Progenitor cell of endocrine pancreas (in vitro differentiated cells): ENCODE measurements at regions not wholly inside any gene's neighbourhood (a gene's known extent, or its start where the extent isn't known, plus 50 kb on each side); places are given as distances from the start of the nearest gene placed in this dataset.
A peak's percentile ranks its signal among the peaks of the same experiment; 100 is the strongest.
"Not testable (repeated sequence)": the region's sequence is repeated elsewhere in the genome, so short reads cannot be mapped to it uniquely, and the experiment has no call there.

Experiments
- DNase-seq: peaks from one replicate; pipeline ENCODE4 v3.0.0; 2021; ENCODE audit warnings: low spot score; ENCODE audit not compliant: unreplicated experiment
- H3K27ac Mint-ChIP-seq: 2 replicates; pipeline ENCODE4 v1.8.0; 2021; ENCODE audit warnings: mild to moderate bottlenecking, moderate library complexity, mixed read lengths
- H3K27me3 Mint-ChIP-seq: 2 replicates; pipeline ENCODE4 v1.8.0; 2021; ENCODE audit warnings: mixed read lengths
- H3K36me3 Mint-ChIP-seq: 2 replicates; pipeline ENCODE4 v1.8.0; 2022; ENCODE audit warnings: mixed read lengths; ENCODE audit not compliant: insufficient read depth
- H3K4me1 Mint-ChIP-seq: 2 replicates; pipeline ENCODE4 v1.8.0; 2021; ENCODE audit warnings: low read depth, mixed read lengths
- H3K4me3 Mint-ChIP-seq: 2 replicates; pipeline ENCODE4 v1.8.0; 2021; ENCODE audit warnings: low read depth, mild to moderate bottlenecking, moderate library complexity, mixed read lengths
- H3K9me3 Mint-ChIP-seq: 2 replicates; pipeline ENCODE4 v1.8.0; 2021; ENCODE audit warnings: low read depth, mixed read lengths
- TF ChIP-seq, protein P1 (sequence below): fragments of 200-600 bp; sonication (generic); IDR thresholded peaks from one replicate; pipeline ENCODE4 v1.5.0; 2021; ENCODE audit warnings: antibody characterized with exemption, mild to moderate bottlenecking; ENCODE audit not compliant: unreplicated experiment

DNA sequence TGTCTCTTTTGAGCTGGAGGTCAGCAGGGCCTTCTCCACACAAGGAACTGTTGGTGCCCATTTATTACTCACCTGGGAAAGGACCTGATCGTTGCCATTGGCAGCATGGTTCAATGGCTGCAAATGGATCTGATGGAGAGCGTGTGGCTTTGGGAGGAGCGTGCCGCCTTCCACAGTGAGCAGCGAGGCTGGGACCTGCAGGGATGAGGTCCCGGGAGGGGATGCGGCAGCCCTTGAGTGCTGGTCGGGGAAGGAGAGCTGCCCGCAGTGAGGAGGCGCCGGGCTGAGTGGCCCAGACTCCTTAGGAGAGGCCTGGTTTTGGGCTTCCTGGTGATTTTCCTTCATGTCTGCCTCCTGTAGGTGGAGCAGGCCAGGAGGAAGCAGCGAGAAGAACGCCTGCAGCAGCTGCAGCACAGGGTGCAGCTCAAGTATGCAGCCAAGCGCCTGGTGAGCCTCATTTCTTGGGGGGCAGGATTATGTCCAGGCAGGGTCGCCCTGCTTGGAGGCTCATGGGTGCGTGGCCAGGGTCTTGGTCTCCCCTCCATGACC lies 86.0 kb upstream of the PZP start:
- H3K4me3 Mint-ChIP-seq, H3K27me3 Mint-ChIP-seq, H3K27ac Mint-ChIP-seq, H3K36me3 Mint-ChIP-seq, H3K9me3 Mint-ChIP-seq, H3K4me1 Mint-ChIP-seq, DNase-seq: not testable (repeated sequence)

DNA sequence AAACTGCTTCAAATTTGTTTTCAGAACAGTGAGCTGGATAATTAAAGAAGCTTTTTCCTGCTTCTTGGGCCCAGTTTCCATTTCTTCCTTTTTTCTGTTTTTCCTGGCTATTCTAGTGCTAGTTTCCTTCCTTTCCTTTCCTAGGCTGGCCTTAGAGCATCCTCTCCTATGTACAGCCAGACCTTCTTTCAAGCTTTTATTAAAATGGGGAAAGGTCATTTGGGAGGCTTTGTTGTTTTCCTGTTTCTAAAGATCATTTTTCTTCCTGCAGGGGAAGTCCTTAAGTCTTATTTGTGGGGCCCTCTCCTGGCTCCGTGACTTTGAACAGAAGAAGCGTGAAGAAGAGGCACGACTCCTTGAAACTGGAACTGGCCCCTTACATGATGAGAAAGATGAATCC lies 85.2 kb upstream of the PZP start:
- not testable (repeated sequence) for H3K4me1 Mint-ChIP-seq, H3K4me3 Mint-ChIP-seq, H3K27me3 Mint-ChIP-seq, H3K9me3 Mint-ChIP-seq, DNase-seq, H3K36me3 Mint-ChIP-seq, H3K27ac Mint-ChIP-seq

DNA sequence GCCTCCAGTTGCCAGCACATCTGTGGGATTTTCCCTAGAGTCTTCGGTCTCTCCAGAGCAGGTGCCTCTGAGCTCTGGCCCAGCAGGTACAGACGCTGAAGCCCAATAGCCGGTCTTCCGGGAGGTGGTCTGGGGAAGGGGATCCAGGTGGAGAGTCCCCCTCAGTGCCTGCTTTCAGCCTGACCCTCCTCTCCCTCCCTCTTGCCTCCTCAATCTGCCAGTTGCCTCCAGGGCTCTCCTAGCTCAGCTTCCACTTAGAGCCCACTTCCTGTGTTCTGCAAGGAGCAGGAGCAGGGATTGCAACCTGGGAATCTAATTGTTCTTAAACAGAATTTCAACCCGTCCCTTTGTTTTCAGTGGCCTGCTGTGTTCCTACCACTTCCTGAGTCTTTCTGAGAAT lies 81.8 kb upstream of the PZP start:
- H3K27me3 Mint-ChIP-seq, H3K27ac Mint-ChIP-seq, DNase-seq, H3K9me3 Mint-ChIP-seq, H3K36me3 Mint-ChIP-seq, H3K4me3 Mint-ChIP-seq, H3K4me1 Mint-ChIP-seq: not testable (repeated sequence)

DNA sequence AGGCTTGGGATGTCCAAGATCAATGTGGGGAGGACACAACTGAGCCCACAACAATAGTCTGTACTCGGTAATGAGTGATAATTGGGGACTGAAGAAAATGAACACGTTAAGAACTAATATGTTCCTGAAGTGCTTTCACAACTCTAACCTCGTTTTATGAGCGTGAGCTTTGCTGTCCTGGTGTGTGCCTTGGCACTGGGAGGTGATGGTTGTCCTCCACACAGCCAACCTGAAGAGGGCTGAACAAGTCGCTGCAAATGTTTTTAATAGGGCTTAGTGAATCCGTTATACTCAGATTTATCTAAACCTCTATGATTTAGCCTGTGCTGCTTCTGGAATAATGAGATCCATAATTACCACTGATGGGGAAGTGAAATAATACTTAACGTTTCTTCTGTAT lies 76.5 kb upstream of the PZP start:
- not testable (repeated sequence) for H3K27me3 Mint-ChIP-seq, H3K9me3 Mint-ChIP-seq, H3K4me1 Mint-ChIP-seq, H3K36me3 Mint-ChIP-seq, DNase-seq
- Mint-ChIP-seq H3K27ac (peak overlapping the region; percentile 99), H3K4me3 (peak overlapping the region; percentile 99)

DNA sequence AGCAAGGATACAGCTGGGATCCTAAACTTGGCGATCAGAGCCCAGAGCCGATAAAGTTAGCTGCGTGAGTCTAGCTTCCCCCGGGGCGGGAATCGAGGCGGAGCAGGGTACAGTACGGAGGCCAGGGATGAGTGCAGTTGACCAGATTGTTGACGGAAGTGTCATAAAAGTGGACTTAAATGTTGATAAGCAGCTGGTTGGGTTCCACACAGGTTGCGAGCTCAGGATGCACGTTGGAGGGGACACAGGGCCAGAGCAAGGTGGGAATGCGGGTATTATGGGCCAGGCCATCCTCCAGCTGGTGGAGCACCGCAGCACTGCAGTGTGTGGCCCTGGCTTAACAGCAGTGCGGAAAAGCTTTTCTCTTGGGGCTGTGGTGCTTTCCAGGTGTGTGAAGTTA lies 76.0 kb upstream of the PZP start:
- H3K9me3 Mint-ChIP-seq, H3K27me3 Mint-ChIP-seq, H3K36me3 Mint-ChIP-seq, H3K4me1 Mint-ChIP-seq: not testable (repeated sequence)
- TF ChIP-seq, protein P1, sequence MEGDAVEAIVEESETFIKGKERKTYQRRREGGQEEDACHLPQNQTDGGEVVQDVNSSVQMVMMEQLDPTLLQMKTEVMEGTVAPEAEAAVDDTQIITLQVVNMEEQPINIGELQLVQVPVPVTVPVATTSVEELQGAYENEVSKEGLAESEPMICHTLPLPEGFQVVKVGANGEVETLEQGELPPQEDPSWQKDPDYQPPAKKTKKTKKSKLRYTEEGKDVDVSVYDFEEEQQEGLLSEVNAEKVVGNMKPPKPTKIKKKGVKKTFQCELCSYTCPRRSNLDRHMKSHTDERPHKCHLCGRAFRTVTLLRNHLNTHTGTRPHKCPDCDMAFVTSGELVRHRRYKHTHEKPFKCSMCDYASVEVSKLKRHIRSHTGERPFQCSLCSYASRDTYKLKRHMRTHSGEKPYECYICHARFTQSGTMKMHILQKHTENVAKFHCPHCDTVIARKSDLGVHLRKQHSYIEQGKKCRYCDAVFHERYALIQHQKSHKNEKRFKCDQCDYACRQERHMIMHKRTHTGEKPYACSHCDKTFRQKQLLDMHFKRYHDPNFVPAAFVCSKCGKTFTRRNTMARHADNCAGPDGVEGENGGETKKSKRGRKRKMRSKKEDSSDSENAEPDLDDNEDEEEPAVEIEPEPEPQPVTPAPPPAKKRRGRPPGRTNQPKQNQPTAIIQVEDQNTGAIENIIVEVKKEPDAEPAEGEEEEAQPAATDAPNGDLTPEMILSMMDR = peak; percentile 22
- peak overlapping the region; percentile 99 for H3K4me3 Mint-ChIP-seq
- peak; percentile 36 for DNase-seq
- H3K27ac Mint-ChIP-seq = peak overlapping the region; percentile 99

DNA sequence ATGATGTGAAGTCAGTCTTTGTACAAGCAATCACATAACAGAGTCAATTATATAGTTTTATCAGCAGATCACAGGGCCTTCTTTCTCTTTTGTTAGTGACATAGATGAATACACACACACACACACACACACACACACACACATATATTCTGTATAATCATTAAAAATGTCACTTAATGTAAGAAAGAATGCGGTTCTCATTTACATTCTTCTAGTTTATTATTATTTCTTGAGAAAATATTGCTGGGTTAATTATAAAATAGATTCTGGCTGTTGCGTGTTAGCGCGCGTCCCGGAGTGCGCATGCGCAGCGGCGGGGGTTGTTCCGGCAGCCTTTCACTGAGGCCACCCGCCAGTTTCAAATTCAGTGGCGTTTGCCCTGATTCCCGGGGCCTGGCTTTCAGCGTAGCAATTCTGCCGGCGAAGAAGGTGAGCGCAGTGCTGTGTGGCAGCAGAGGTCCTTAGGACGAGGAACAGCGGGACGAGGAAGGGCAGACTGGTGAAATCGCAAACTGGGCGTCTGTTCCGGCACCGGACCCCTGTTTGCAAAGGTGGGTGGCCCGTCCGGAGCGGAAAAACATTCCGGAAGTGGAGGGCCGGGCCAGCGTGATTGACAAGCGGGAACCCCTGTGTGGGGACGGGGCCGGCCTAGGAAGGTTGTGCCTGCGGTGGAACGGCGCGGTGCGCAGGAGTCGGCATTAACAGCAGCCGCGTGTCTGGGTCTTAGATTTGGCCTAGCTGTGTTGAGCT lies 75.3 kb upstream of the PZP start:
- DNase-seq = peak; percentile 88
- H3K4me1 Mint-ChIP-seq = not testable (repeated sequence)

DNA sequence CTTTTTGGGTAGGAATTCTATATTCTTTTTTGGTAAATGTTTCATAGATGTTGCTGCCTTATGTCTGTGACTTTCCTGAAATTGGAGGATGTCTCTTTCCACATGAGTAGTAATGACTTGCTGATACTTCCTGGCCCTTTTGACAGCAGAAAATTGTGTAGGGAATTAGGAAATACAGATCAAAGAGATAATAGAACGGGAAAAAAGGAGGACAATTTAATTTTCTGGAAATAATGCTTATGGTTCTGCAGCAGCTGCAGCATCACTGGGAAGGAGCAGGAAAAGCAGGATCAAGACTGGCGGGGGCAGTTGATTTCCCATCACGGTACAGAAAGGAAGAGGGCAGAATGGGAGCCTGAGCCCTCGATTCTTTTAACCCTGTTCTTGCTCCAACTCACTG lies 68.8 kb upstream of the PZP start:
- no peak overlapping the region for H3K27ac Mint-ChIP-seq
- peaks cover 22% of the 10 kb centered on the region for H3K27me3 Mint-ChIP-seq
- TF ChIP-seq, protein P1 = no peak
- no peaks in the 10 kb centered on the region for H3K4me1 Mint-ChIP-seq
- no peak overlapping the region for H3K4me3 Mint-ChIP-seq
- no peak for DNase-seq
- no peaks in the 10 kb centered on the region for H3K9me3 Mint-ChIP-seq
- no peaks in the 10 kb centered on the region for H3K36me3 Mint-ChIP-seq

More for the DNA sequence above, 75.3 kb upstream of the PZP start:
- H3K36me3 Mint-ChIP-seq, H3K27me3 Mint-ChIP-seq, H3K9me3 Mint-ChIP-seq: not testable (repeated sequence)
- Mint-ChIP-seq H3K27ac (peak overlapping the region; percentile 99), H3K4me3 (peak overlapping the region; percentile 99)

DNA sequence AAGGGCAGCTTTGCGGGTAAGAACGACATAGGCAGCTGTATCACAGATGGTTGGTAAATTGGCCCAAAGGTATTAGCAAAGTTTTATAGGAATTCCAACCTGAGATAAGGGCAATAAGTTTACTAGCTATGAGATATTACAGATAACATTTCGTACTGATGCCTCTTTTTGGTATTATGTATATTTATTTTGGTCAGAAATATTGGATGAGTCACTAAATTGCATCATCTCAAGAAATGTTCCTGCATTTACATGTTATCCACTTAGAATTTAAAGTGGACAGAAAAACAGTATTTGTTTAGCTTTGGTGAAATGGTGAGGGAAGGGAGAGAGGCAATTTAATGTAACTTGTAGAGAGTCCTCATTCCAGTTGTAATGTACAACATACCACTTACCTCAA lies 65.1 kb upstream of the PZP start:
- Mint-ChIP-seq H3K27ac (no peak overlapping the region), H3K27me3 (peaks cover 15% of the 10 kb centered on the region), H3K9me3 (no peaks in the 10 kb centered on the region), H3K4me3 (no peak overlapping the region), H3K36me3 (no peaks in the 10 kb centered on the region), H3K4me1 (no peaks in the 10 kb centered on the region)
- DNase-seq = no peak
- TF ChIP-seq, protein P1 = no peak
